H1 (cell line): ENCODE measurements at regions not wholly inside any gene's neighbourhood (a gene's known extent, or its start where the extent isn't known, plus 50 kb on each side); places are given as distances from the start of the nearest gene placed in this dataset.

Experiments
- CREB1 ChIP-seq: IDR thresholded peaks from 2 replicates; pipeline ENCODE4 v1.6.1; 2012; ENCODE audit warnings: inconsistent platforms
- MAFK ChIP-seq: IDR thresholded peaks from 2 replicates; pipeline ENCODE4 v1.6.1; 2012; ENCODE audit warnings: low read depth, mild to moderate bottlenecking, improper control_type of control experiment, low read length
- POLR2A ChIP-seq, 2 experiments: IDR thresholded peaks; 1 replicate in 1 of 2; 2 replicates in 1 of 2; pipeline ENCODE4 v1.6.1; 2011; ENCODE audit warnings: low read depth in 2 of 2, low read length in 2 of 2, mild to moderate bottlenecking in 2 of 2; ENCODE audit errors: control extremely low read depth in 1 of 2
- RBBP5 ChIP-seq: IDR thresholded peaks from 2 replicates; pipeline ENCODE4 v1.7.1; 2012; ENCODE audit warnings: low read depth, mild to moderate bottlenecking, inconsistent platforms, low read length, moderate library complexity, borderline replicate concordance

- TF ChIP-seq RBBP5 (no peak), CREB1 (no peak), MAFK (no peak), POLR2A (IDR thresholded peaks at IDR 0.05; ENCODE audit: control extremely low read depth in 1 of 2, low read depth in 2 of 2, low read length in 2 of 2) (no peak)
These were observed 333.7 kb upstream of the SKOR2 start (continued) for GRCh38 chr18:47585136-47585535.
